ENCODE measurements at regions not wholly inside any gene's neighbourhood (a gene's known extent, or its start where the extent isn't known, plus 50 kb on each side); places are given as distances from the start of the nearest gene placed in this dataset.

GRCh38 chr18:10377956-10378355, 76.5 kb upstream of the APCDD1 start:
- H3K9me3 ChIP-seq (replicated peaks) = no peaks in the 10 kb centered on the region
- DNase-seq = no peak
- no peaks in the 10 kb centered on the region for H3K4me1 ChIP-seq
- no peaks in the 10 kb centered on the region for H3K27me3 ChIP-seq
- no peaks in the 10 kb centered on the region for H3K36me3 ChIP-seq
- no peak overlapping the region for H3K27ac ChIP-seq
- H3K4me3 ChIP-seq = no peak overlapping the region

- H3K4me3 ChIP-seq = no peak overlapping the region
- no peaks in the 10 kb centered on the region for H3K36me3 ChIP-seq
- H3K27me3 ChIP-seq = no peaks in the 10 kb centered on the region
- H3K9me3 ChIP-seq (replicated peaks) = no peaks in the 10 kb centered on the region
- DNase-seq = no peak
- H3K27ac ChIP-seq = no peak overlapping the region
- H3K4me1 ChIP-seq = no peaks in the 10 kb centered on the region
Observed at GRCh38 chr18:10378688-10379420, 75.6 kb upstream of the APCDD1 start.

GRCh38 chr18:10379522-10379921, 74.9 kb upstream of the APCDD1 start:
- H3K9me3 ChIP-seq (replicated peaks) = no peaks in the 10 kb centered on the region
- H3K36me3 ChIP-seq = no peaks in the 10 kb centered on the region
- no peak for DNase-seq
- no peaks in the 10 kb centered on the region for H3K27me3 ChIP-seq
- no peak overlapping the region for H3K27ac ChIP-seq
- H3K4me3 ChIP-seq = no peak overlapping the region
- H3K4me1 ChIP-seq = no peaks in the 10 kb centered on the region

- DNase-seq = no peak
- H3K4me1 ChIP-seq = no peaks in the 10 kb centered on the region
- no peak overlapping the region for H3K4me3 ChIP-seq
- no peak overlapping the region for H3K27ac ChIP-seq
- H3K9me3 ChIP-seq (replicated peaks) = no peaks in the 10 kb centered on the region
- no peaks in the 10 kb centered on the region for H3K36me3 ChIP-seq
- no peaks in the 10 kb centered on the region for H3K27me3 ChIP-seq
Observed at GRCh38 chr18:10381516-10381915, 72.9 kb upstream of the APCDD1 start.

- DNase-seq = no peak
- H3K27ac ChIP-seq = no peak overlapping the region
Observed at GRCh38 chr18:10381951-10382350, 72.5 kb upstream of the APCDD1 start.

GRCh38 chr18:10386049-10386448, 68.4 kb upstream of the APCDD1 start:
- no peak for DNase-seq
- Histone ChIP-seq H3K4me3 (no peak overlapping the region), H3K9me3 (replicated peaks) (no peaks in the 10 kb centered on the region), H3K27ac (no peak overlapping the region), H3K36me3 (no peaks in the 10 kb centered on the region), H3K4me1 (no peaks in the 10 kb centered on the region), H3K27me3 (no peaks in the 10 kb centered on the region)

More at GRCh38 chr18:10381951-10382350, 72.5 kb upstream of the APCDD1 start:
- no peak overlapping the region for H3K4me3 ChIP-seq
- H3K4me1 ChIP-seq = no peaks in the 10 kb centered on the region
- H3K36me3 ChIP-seq = no peaks in the 10 kb centered on the region
- no peaks in the 10 kb centered on the region for H3K9me3 ChIP-seq (replicated peaks)
- no peaks in the 10 kb centered on the region for H3K27me3 ChIP-seq

GRCh38 chr18:10386956-10387355, 67.5 kb upstream of the APCDD1 start:
- no peak for DNase-seq
- Histone ChIP-seq H3K36me3 (no peaks in the 10 kb centered on the region), H3K27ac (no peak overlapping the region), H3K9me3 (replicated peaks) (no peaks in the 10 kb centered on the region), H3K4me3 (no peak overlapping the region), H3K27me3 (no peaks in the 10 kb centered on the region), H3K4me1 (no peaks in the 10 kb centered on the region)

- DNase-seq = no peak
- H3K36me3 ChIP-seq = no peaks in the 10 kb centered on the region
- H3K4me1 ChIP-seq = no peaks in the 10 kb centered on the region
- no peaks in the 10 kb centered on the region for H3K27me3 ChIP-seq
- H3K27ac ChIP-seq = no peak overlapping the region
- H3K4me3 ChIP-seq = no peak overlapping the region
- no peaks in the 10 kb centered on the region for H3K9me3 ChIP-seq (replicated peaks)
Observed at GRCh38 chr18:10387399-10387798, 67.0 kb upstream of the APCDD1 start.

GRCh38 chr18:10388373-10388772, 66.1 kb upstream of the APCDD1 start:
- Histone ChIP-seq H3K27ac (no peak overlapping the region), H3K4me1 (no peaks in the 10 kb centered on the region), H3K4me3 (no peak overlapping the region), H3K9me3 (replicated peaks) (no peaks in the 10 kb centered on the region), H3K27me3 (no peaks in the 10 kb centered on the region), H3K36me3 (no peaks in the 10 kb centered on the region)
- DNase-seq = no peak

- Histone ChIP-seq H3K9me3 (replicated peaks) (no peaks in the 10 kb centered on the region), H3K4me3 (no peak overlapping the region), H3K36me3 (no peaks in the 10 kb centered on the region), H3K27ac (no peak overlapping the region), H3K27me3 (no peaks in the 10 kb centered on the region), H3K4me1 (no peaks in the 10 kb centered on the region)
- DNase-seq = no peak
Observed at GRCh38 chr18:10391506-10391905, 62.9 kb upstream of the APCDD1 start.

- no peak for DNase-seq
- Histone ChIP-seq H3K27me3 (no peaks in the 10 kb centered on the region), H3K4me1 (no peaks in the 10 kb centered on the region), H3K36me3 (no peaks in the 10 kb centered on the region), H3K4me3 (no peak overlapping the region), H3K9me3 (replicated peaks) (no peaks in the 10 kb centered on the region), H3K27ac (no peak overlapping the region)
Observed at GRCh38 chr18:10397004-10397403, 57.4 kb upstream of the APCDD1 start.

GRCh38 chr18:10398571-10398970, 55.9 kb upstream of the APCDD1 start:
- Histone ChIP-seq H3K27ac (no peak overlapping the region), H3K4me1 (no peaks in the 10 kb centered on the region), H3K4me3 (no peak overlapping the region), H3K36me3 (no peaks in the 10 kb centered on the region), H3K27me3 (no peaks in the 10 kb centered on the region), H3K9me3 (replicated peaks) (no peaks in the 10 kb centered on the region)
- DNase-seq = no peak

- DNase-seq = no peak
- no peak overlapping the region for H3K4me3 ChIP-seq
- no peaks in the 10 kb centered on the region for H3K4me1 ChIP-seq
- no peaks in the 10 kb centered on the region for H3K36me3 ChIP-seq
- no peaks in the 10 kb centered on the region for H3K9me3 ChIP-seq (replicated peaks)
- H3K27me3 ChIP-seq = no peaks in the 10 kb centered on the region
- H3K27ac ChIP-seq = no peak overlapping the region
Observed at GRCh38 chr18:10399465-10399864, 55.0 kb upstream of the APCDD1 start.

GRCh38 chr18:10400534-10401307, 53.7 kb upstream of the APCDD1 start:
- Histone ChIP-seq H3K9me3 (replicated peaks) (no peaks in the 10 kb centered on the region), H3K27me3 (no peaks in the 10 kb centered on the region), H3K4me1 (no peaks in the 10 kb centered on the region), H3K27ac (no peak overlapping the region), H3K36me3 (no peaks in the 10 kb centered on the region), H3K4me3 (no peak overlapping the region)
- no peak for DNase-seq

GRCh38 chr18:10401521-10401920, 52.9 kb upstream of the APCDD1 start:
- DNase-seq = no peak
- Histone ChIP-seq H3K27me3 (no peaks in the 10 kb centered on the region), H3K4me3 (no peak overlapping the region), H3K4me1 (no peaks in the 10 kb centered on the region), H3K27ac (no peak overlapping the region), H3K36me3 (no peaks in the 10 kb centered on the region), H3K9me3 (replicated peaks) (no peaks in the 10 kb centered on the region)

- Histone ChIP-seq H3K9me3 (replicated peaks) (no peaks in the 10 kb centered on the region), H3K36me3 (no peaks in the 10 kb centered on the region), H3K4me1 (no peaks in the 10 kb centered on the region), H3K27ac (no peak overlapping the region), H3K27me3 (no peaks in the 10 kb centered on the region), H3K4me3 (no peak overlapping the region)
- DNase-seq = no peak
Observed at GRCh38 chr18:10401930-10402329, 52.5 kb upstream of the APCDD1 start.
